Calu3 (cell line): ENCODE measurements at regions not wholly inside any gene's neighbourhood (a gene's known extent, or its start where the extent isn't known, plus 50 kb on each side); places are given as distances from the start of the nearest gene placed in this dataset.
A peak's percentile ranks its signal among the peaks of the same experiment; 100 is the strongest.

ENCODE experiments used
- BruUV-seq: library from RNA; stranded (reverse); fragments of 400-500 nt; replicated peaks from 2 replicates; lab custom pipeline; 2021; lab: Mats Ljungman, UMichigan
- CTCF ChIA-PET: fragments of 300-600 bp; sonication (Branson Sonifier 250); formaldehyde crosslinking; loops from one replicate; lab custom pipeline; 2022; ENCODE audit warnings: antibody characterized with exemption; lab: Charles Lee
- DNase-seq: peaks from one replicate; pipeline ENCODE4 v3.0.0; 2022
- H3K27ac Mint-ChIP-seq: one replicate; pipeline ENCODE4 v1.8.0; 2022; ENCODE audit warnings: mixed read lengths; ENCODE audit not compliant: unreplicated experiment
- H3K27me3 Mint-ChIP-seq: one replicate; pipeline ENCODE4 v1.8.0; 2022; ENCODE audit warnings: mixed read lengths; ENCODE audit not compliant: unreplicated experiment
- H3K36me3 Mint-ChIP-seq: one replicate; pipeline ENCODE4 v1.8.0; 2022; ENCODE audit warnings: mild to moderate bottlenecking, moderate library complexity, mixed read lengths; ENCODE audit not compliant: insufficient read depth, unreplicated experiment
- H3K4me1 Mint-ChIP-seq: one replicate; pipeline ENCODE4 v1.8.0; 2022; ENCODE audit warnings: mild to moderate bottlenecking, low read depth, mixed read lengths; ENCODE audit not compliant: unreplicated experiment
- H3K4me3 Mint-ChIP-seq: one replicate; pipeline ENCODE4 v1.8.0; 2022; ENCODE audit warnings: mild to moderate bottlenecking, low read depth, moderate library complexity, mixed read lengths; ENCODE audit not compliant: unreplicated experiment
- H3K9me3 Mint-ChIP-seq: one replicate; pipeline ENCODE4 v1.8.0; 2022; ENCODE audit warnings: low read depth, mixed read lengths; ENCODE audit not compliant: unreplicated experiment
- intact Hi-C: fragments of 100-400 bp; cut with micrococcal nuclease; formaldehyde crosslinking; loops from one replicate; pipeline ENCODE4 v1.10.0; 2022; ENCODE audit not compliant: unreplicated experiment
- TF ChIP-seq, protein P1 (sequence below): fragments of 200-600 bp; IDR thresholded peaks from one replicate; pipeline ENCODE4 v1.8.0; 2022; ENCODE audit warnings: antibody characterized with exemption; ENCODE audit not compliant: unreplicated experiment

DNA sequence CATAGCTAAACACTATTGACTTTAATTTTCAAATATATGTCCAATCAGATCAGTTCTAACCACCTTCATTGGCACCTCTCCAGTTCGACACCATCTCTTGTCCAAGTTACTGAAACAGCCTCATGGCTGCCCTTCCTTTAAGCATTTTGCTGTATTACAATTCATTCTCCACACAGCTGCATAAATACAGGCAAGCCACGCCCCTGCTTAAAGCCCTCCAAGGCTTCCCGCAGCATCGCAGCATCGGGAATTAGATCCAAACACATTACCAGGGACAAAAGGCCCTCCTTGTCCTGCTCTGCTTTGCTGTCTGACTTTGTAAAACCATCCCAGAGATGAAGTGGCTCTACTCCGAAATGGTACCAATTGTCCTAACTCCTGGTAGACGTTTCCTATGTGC is 75.1 kb upstream of the RAI14 start:
- no peak for DNase-seq
- no TSS peak for BruUV-seq
- Mint-ChIP-seq H3K9me3 (peaks cover 4% of the 10 kb centered on the region), H3K27ac (no peak overlapping the region), H3K27me3 (no peaks in the 10 kb centered on the region), H3K36me3 (peaks cover 7% of the 10 kb centered on the region), H3K4me1 (peaks cover 19% of the 10 kb centered on the region), H3K4me3 (no peak overlapping the region)
- CTCF ChIA-PET, result no interaction called here
- TF ChIP-seq, protein P1, sequence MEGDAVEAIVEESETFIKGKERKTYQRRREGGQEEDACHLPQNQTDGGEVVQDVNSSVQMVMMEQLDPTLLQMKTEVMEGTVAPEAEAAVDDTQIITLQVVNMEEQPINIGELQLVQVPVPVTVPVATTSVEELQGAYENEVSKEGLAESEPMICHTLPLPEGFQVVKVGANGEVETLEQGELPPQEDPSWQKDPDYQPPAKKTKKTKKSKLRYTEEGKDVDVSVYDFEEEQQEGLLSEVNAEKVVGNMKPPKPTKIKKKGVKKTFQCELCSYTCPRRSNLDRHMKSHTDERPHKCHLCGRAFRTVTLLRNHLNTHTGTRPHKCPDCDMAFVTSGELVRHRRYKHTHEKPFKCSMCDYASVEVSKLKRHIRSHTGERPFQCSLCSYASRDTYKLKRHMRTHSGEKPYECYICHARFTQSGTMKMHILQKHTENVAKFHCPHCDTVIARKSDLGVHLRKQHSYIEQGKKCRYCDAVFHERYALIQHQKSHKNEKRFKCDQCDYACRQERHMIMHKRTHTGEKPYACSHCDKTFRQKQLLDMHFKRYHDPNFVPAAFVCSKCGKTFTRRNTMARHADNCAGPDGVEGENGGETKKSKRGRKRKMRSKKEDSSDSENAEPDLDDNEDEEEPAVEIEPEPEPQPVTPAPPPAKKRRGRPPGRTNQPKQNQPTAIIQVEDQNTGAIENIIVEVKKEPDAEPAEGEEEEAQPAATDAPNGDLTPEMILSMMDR, result no peak
- intact Hi-C loops, result no loop called here

DNA sequence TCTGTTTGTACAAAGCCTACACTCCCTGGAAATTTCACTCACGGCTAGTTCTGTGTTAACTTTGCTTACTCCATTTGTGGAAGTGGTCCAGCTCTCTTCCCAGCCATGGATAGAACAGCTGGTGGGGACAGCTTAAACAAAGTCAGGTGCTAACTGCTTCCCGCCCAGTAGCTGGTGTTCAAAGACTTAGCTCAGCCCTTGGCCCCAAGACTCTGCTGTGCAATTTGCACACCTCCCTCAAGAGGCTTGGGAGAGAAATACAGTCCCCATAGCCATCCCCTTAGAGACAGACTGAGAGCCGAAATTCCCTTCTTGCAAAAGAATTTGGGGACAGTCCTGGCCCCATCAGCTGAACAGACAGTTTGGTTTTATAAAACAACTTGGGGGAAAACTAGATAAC is 73.8 kb upstream of the RAI14 start:
- no peak for DNase-seq
- Mint-ChIP-seq H3K4me3 (no peak overlapping the region), H3K4me1 (peaks cover 28% of the 10 kb centered on the region), H3K27ac (no peak overlapping the region), H3K9me3 (peaks cover 4% of the 10 kb centered on the region), H3K36me3 (peaks cover 14% of the 10 kb centered on the region), H3K27me3 (no peaks in the 10 kb centered on the region)
- BruUV-seq, result no TSS peak
- TF ChIP-seq, protein P1, result no peak
- CTCF ChIA-PET, result interaction anchor here (1.2 to 1.4 kb wide), 2 partner anchors 9 to 26 kb away, joined by 3 read pairs; no protein-coding TSS in a partner anchor
- intact Hi-C loops, result no loop called here

GRCh38 chr5:34583167-34583566 is 73.0 kb upstream of the RAI14 start:
- Mint-ChIP-seq H3K4me3 (no peak overlapping the region), H3K27ac (no peak overlapping the region), H3K9me3 (peaks cover 4% of the 10 kb centered on the region), H3K36me3 (peaks cover 14% of the 10 kb centered on the region), H3K4me1 (peaks cover 36% of the 10 kb centered on the region), H3K27me3 (no peaks in the 10 kb centered on the region)
- intact Hi-C loops, result no loop called here
- DNase-seq, result no peak
- BruUV-seq, result no TSS peak
- CTCF ChIA-PET, result interaction anchor here (1.2 to 1.4 kb wide), 2 partner anchors 8 to 27 kb away, joined by 3 read pairs; no protein-coding TSS in a partner anchor
- TF ChIP-seq, protein P1, result no peak

GRCh38 chr5:34584165-34584564 is 72.0 kb upstream of the RAI14 start:
- no peak for DNase-seq
- peaks cover 40% of the 10 kb centered on the region for H3K4me1 Mint-ChIP-seq
- no peaks in the 10 kb centered on the region for H3K9me3 Mint-ChIP-seq
- no TSS peak for BruUV-seq
- no peak overlapping the region for H3K4me3 Mint-ChIP-seq
- H3K36me3 Mint-ChIP-seq, result peaks cover 14% of the 10 kb centered on the region
- intact Hi-C loops, result no loop called here
- CTCF ChIA-PET, result interaction anchor here (1.8 kb wide), 1 partner anchor 71 kb away, joined by 4 read pairs; no protein-coding TSS in a partner anchor
- H3K27me3 Mint-ChIP-seq, result no peaks in the 10 kb centered on the region
- TF ChIP-seq, protein P1, result no peak
- peak overlapping the region; percentile 37 for H3K27ac Mint-ChIP-seq
